PC-9 (cell line): ENCODE measurements at regions not wholly inside any gene's neighbourhood (a gene's known extent, or its start where the extent isn't known, plus 50 kb on each side); places are given as distances from the start of the nearest gene placed in this dataset.

Experiments used
- BruUV-seq: library from RNA; stranded (reverse); fragments of 400-500 nt; replicated peaks from 2 replicates; lab custom pipeline; 2021; lab: Mats Ljungman, UMichigan
- CTCF ChIA-PET: fragments of 300-600 bp; sonication (Branson Sonifier 250); formaldehyde crosslinking; loops from one replicate; lab custom pipeline; 2022; ENCODE audit warnings: antibody characterized with exemption; lab: Charles Lee
- POLR2A ChIA-PET: fragments of 300-600 bp; sonication (Branson Sonifier 250); formaldehyde crosslinking; loops from one replicate; lab custom pipeline; 2022; ENCODE audit warnings: antibody characterized with exemption; ENCODE audit not compliant: unreplicated experiment; lab: Charles Lee
- DNase-seq, 2 experiments: peaks; one replicate each; pipeline versions ENCODE4 v3.0.0 to v3.0.0-alpha.2; 2015 to 2022; ENCODE audit warnings: mixed read lengths in 1 of 2
- H2AFZ ChIP-seq: fragments of 200-600 bp; sonication (generic); 2 replicates; pipeline ENCODE4 v1.8.1; 2017; ENCODE audit warnings: antibody characterized with exemption
- H3F3A ChIP-seq: fragments of 200-600 bp; sonication (generic); 2 replicates; pipeline ENCODE4 v1.8.1; 2017; ENCODE audit warnings: antibody characterized with exemption, mild to moderate bottlenecking, low read depth; ENCODE audit not compliant: insufficient read depth
- H3K27ac ChIP-seq: fragments of 200-600 bp; sonication (generic); 2 replicates; pipeline ENCODE4 v1.6.1; 2016; ENCODE audit warnings: mixed run types
- H3K27me3 ChIP-seq: fragments of 200-600 bp; sonication (generic); 2 replicates; pipeline ENCODE4 v1.6.1; 2016; ENCODE audit warnings: low read depth, mixed run types; ENCODE audit not compliant: insufficient read depth
- H3K36me3 ChIP-seq: fragments of 200-600 bp; sonication (generic); 2 replicates; pipeline ENCODE4 v1.6.1; 2016; ENCODE audit warnings: low read depth, mixed run types
- H3K4me1 ChIP-seq: fragments of 200-600 bp; sonication (generic); replicated peaks from 2 replicates; pipeline ENCODE4 v1.6.1; 2016; ENCODE audit warnings: mixed run types; ENCODE audit not compliant: insufficient read depth
- H3K4me2 ChIP-seq: fragments of 200-600 bp; sonication (generic); 2 replicates; pipeline ENCODE4 v1.6.1; 2017; ENCODE audit warnings: mixed run types
- H3K4me3 ChIP-seq: fragments of 200-600 bp; sonication (generic); 2 replicates; pipeline ENCODE4 v1.6.1; 2016; ENCODE audit warnings: mixed run types
- H3K79me2 ChIP-seq: fragments of 200-600 bp; sonication (generic); 2 replicates; pipeline ENCODE4 v1.6.1; 2017; ENCODE audit warnings: low read depth, mixed run types
- H3K9me2 ChIP-seq: fragments of 200-600 bp; sonication (generic); 2 replicates; pipeline ENCODE4 v1.8.1; 2017; ENCODE audit warnings: mild to moderate bottlenecking; ENCODE audit not compliant: insufficient read depth
- H3K9me3 ChIP-seq: fragments of 200-600 bp; sonication (generic); 2 replicates; pipeline ENCODE4 v1.8.1; 2016; ENCODE audit warnings: low read depth; ENCODE audit not compliant: insufficient read depth
- H4K20me1 ChIP-seq: fragments of 200-600 bp; sonication (generic); 2 replicates; pipeline ENCODE4 v1.8.1; 2017; ENCODE audit not compliant: insufficient read depth
- CTCF ChIP-seq: fragments of 200-600 bp; sonication (generic); conservative IDR thresholded peaks from 2 replicates; pipeline ENCODE4 v1.6.1; 2017; ENCODE audit warnings: mixed run types, antibody characterized with exemption, mild to moderate bottlenecking, moderate library complexity
- EZH2 ChIP-seq: fragments of 200-600 bp; sonication (generic); IDR thresholded peaks from 2 replicates; pipeline ENCODE4 v1.8.0; 2017; ENCODE audit warnings: antibody characterized with exemption, low read depth
- intact Hi-C: fragments of 100-400 bp; cut with micrococcal nuclease; formaldehyde crosslinking; loops from one replicate; pipeline ENCODE4 v1.10.0; 2022; ENCODE audit not compliant: unreplicated experiment

GRCh38 chr2:186330050-186330449, 156.0 kb upstream of the ZC3H15 start:
- intact Hi-C loops, result no loop called here
- POLR2A ChIA-PET, result no interaction called here
- no peaks in the 10 kb centered on the region for H4K20me1 ChIP-seq
- no peak overlapping the region for H3K4me2 ChIP-seq
- H3K27me3 ChIP-seq, result no peaks in the 10 kb centered on the region
- H3K27ac ChIP-seq, result no peak overlapping the region
- H3K4me1 ChIP-seq, result peaks cover 12% of the 10 kb centered on the region
- no peaks in the 10 kb centered on the region for H3F3A ChIP-seq
- CTCF ChIA-PET, result no interaction called here
- no peak for TF ChIP-seq EZH2
- no peak for TF ChIP-seq CTCF
- H3K4me3 ChIP-seq, result no peak overlapping the region
- H3K9me3 ChIP-seq, result no peaks in the 10 kb centered on the region
- H2AFZ ChIP-seq, result no peak overlapping the region
- DNase-seq, result no peak
- H3K9me2 ChIP-seq, result no peaks in the 10 kb centered on the region
- H3K36me3 ChIP-seq, result no peaks in the 10 kb centered on the region
- BruUV-seq, result no TSS peak
- no peaks in the 10 kb centered on the region for H3K79me2 ChIP-seq

GRCh38 chr2:186339716-186340115, 146.3 kb upstream of the ZC3H15 start:
- Histone ChIP-seq H3K79me2 (no peaks in the 10 kb centered on the region), H3K4me1 (no peaks in the 10 kb centered on the region), H3F3A (no peaks in the 10 kb centered on the region), H2AFZ (no peak overlapping the region), H3K27me3 (no peaks in the 10 kb centered on the region), H3K4me3 (no peak overlapping the region), H3K9me3 (no peaks in the 10 kb centered on the region), H3K4me2 (no peak overlapping the region), H3K9me2 (no peaks in the 10 kb centered on the region; the same call in 1 of the 2 replicates), H3K36me3 (no peaks in the 10 kb centered on the region), H4K20me1 (no peaks in the 10 kb centered on the region), H3K27ac (no peak overlapping the region)
- ChIA-PET POLR2A (no interaction called here), CTCF (no interaction called here)
- DNase-seq, result no peak
- BruUV-seq, result no TSS peak
- TF ChIP-seq CTCF (no peak), EZH2 (no peak)
- intact Hi-C loops, result no loop called here

- no peak overlapping the region for H3K27ac ChIP-seq
- intact Hi-C loops, result no loop called here
- H3K79me2 ChIP-seq, result no peaks in the 10 kb centered on the region
- no peaks in the 10 kb centered on the region for H4K20me1 ChIP-seq
- H3K4me3 ChIP-seq, result no peak overlapping the region
- H3K4me2 ChIP-seq, result no peak overlapping the region
- TF ChIP-seq CTCF (no peak), EZH2 (no peak)
- H3K9me3 ChIP-seq, result no peaks in the 10 kb centered on the region
- no peaks in the 10 kb centered on the region for H3K36me3 ChIP-seq
- no peaks in the 10 kb centered on the region for H3K4me1 ChIP-seq
- no TSS peak for BruUV-seq
- no peak overlapping the region for H2AFZ ChIP-seq
- no peaks in the 10 kb centered on the region for H3K27me3 ChIP-seq
- no peak for DNase-seq
- H3F3A ChIP-seq, result no peaks in the 10 kb centered on the region
- no peaks in the 10 kb centered on the region for H3K9me2 ChIP-seq
- ChIA-PET CTCF (no interaction called here), POLR2A (no interaction called here)
These were observed 144.0 kb upstream of the ZC3H15 start for GRCh38 chr2:186342029-186342428.
